HL-60/S4 (cell line): ENCODE measurements at regions not wholly inside any gene's neighbourhood (a gene's known extent, or its start where the extent isn't known, plus 50 kb on each side); places are given as distances from the start of the nearest gene placed in this dataset.

Experiments used
- in situ Hi-C: fragments of 300-500 bp; cut with MboI; formaldehyde crosslinking; loops from 2 replicates; pipeline ENCODE4 v1.14.3; 2022; ENCODE audit warnings: low sequenced_read_pairs

DNA sequence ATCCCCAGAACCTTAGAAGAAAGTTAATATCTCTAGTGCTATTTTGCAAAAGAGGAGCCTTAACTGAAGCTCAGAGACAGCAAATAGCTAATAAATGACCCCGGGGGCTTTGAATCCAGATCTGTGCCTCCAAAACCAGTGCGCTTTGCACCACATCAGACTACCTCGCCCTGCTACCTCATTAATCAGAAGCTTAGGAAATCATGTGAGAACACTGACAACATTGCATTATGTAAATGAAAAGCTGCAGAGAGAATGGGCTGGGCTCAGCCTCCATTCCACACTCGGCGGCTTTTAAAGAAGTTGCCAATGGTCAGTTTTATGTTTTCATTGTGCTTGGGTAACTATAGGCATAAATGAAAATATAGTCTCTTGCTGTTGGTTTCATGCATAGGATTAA is 54.0 kb upstream of the STMND1 start:
- in situ Hi-C loops, result no loop called here

DNA sequence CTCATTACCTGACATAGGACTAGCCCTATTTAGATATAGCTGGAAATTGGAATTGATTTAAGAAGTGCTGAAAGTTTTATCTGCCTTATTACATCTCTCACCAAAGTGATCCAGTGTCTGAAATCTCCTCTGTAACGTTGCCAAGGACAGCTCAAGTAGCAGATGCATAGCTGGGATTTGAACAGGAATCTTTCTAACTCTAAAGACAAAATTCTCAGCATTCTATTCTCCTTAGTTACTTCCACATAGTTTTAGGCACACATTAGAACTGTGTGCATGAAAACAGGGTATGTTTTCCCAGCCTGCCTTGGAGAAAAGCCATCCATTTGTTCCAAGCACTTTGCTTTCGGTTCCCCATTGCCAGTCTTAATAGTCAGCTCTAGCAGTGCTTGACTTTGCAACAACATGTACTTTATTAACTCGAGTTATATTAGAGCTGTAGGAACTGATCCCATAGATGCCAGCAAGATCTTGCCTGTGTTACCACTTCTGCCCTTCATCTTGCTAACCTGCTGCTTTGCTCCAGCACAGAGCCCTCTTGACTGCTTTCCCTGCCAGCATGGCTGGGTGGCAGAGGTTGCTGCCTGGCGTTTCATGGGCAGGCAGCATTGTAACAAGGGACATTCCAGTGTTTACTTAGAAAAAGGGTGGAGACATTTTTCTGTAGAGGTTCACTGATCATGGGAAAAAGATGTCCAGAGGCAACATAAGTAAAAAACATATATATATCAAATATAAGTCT is 56.1 kb upstream of the STMND1 start:
- in situ Hi-C loops, result no loop called here

DNA sequence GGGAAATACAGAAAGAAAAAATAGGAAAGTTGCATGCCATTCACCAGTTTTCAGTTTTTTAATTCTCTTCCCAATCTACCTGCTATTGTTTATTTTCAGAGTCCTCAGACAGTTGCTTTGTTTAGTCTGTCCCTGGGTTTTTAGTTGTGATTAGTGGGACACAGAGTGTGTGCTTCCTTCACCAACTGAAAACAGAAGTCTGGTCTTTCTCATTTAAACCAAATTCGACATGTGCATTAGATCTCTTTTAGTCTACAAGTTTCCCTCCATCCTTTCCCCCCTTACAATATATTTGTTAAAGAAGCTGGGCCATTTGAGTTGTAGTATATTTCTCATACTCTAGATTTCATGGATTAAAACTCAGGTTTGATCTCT is 58.7 kb upstream of the STMND1 start:
- in situ Hi-C loops, result no loop called here

DNA sequence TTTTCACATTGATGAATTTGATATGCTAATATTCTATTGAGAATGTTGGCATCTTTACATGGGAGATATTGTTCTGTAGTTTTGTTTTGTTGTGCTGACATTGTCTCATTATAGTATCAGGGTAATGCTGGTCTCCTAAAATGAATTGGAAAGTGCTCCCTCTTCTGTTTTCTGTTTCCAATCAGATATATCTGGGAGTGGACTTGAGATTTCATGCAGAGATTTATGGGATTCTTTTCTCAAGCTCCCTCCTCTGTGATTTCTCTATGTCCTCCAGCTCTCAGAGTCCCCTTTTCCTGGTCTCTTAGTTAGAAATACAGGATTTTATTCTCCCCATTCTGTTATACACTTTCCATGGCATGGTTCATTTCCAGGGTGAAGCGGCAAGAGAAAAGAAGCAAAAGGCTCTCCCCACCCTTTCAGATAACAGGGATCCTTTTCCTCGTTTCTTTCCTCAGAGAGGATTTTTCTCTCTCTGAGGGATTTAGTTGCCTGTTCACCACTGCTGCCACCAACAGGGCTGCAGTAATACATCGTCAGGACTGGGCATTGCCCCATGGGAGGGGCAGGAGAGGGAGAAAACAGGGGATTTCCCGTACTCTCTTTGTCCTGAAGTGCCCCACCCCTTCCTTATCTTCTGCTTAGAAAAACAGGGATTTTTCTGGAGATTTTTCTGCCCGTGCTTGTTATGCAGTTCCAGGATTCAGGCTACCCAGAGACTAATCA is 59.3 kb upstream of the STMND1 start:
- in situ Hi-C loops, result no loop called here

GRCh38 chr6:17039266-17039665 is 62.6 kb upstream of the STMND1 start:
- in situ Hi-C loops, result no loop called here

- in situ Hi-C loops, result no loop called here
These were observed 63.5 kb upstream of the STMND1 start for GRCh38 chr6:17038316-17038715.

GRCh38 chr6:17036065-17036393 is 65.8 kb upstream of the STMND1 start:
- in situ Hi-C loops, result no loop called here

GRCh38 chr6:17035257-17036064 is 66.4 kb upstream of the STMND1 start:
- in situ Hi-C loops, result no loop called here

- in situ Hi-C loops, result no loop called here
These were observed 68.1 kb upstream of the STMND1 start for GRCh38 chr6:17033746-17034145.

DNA sequence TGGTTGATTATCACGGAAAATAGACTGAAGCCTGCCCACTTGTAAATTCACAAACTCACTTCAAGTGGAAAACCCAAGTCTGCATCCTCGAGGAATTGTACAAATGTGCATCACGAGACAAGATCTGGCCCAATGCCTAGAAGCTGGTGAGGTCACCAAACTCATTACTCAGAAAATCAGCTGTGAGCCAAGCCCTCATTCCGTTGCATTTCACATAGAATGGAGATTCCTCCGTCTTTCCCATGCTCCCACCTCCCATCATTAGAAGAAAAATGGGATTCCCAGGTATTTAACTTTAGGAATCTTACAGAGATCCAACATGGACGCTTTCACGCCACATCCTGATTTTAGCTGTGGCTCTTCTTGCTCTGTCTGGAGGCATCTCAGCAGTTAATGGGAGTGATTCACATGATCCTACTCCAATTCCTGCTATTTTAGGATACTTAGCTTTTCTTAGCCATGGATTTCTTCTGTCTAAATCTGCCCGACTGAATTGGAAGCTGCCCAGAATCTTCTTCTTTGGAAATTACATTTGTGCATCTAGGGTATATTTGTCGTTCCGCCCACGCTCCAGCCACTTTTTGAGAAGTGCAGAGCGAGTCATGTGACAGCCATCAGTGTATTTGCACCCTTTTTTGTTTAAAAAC is 68.7 kb upstream of the STMND1 start:
- in situ Hi-C loops, result no loop called here

GRCh38 chr6:17032590-17032987 is 69.3 kb upstream of the STMND1 start:
- in situ Hi-C loops, result no loop called here

GRCh38 chr6:17031961-17032360 is 69.9 kb upstream of the STMND1 start:
- in situ Hi-C loops, result no loop called here

DNA sequence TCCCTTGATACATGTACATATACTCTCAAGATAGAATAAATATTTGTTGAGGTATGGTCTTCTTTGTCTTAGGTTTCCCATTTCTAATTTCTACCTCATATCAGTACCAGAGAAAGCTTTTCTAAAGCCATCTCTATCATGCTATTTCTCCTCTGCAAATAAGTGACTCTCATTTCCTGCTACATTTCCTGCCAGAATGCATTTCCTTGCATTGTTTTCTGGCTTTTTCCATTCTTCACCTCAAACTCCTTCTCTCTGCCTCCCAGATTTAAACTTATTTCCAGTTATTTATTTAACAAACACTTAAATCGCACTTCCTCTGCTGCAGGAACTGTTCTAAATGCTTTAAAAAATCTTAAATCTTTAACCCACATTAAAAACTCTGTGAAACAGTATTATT is 74.4 kb upstream of the STMND1 start:
- in situ Hi-C loops, result no loop called here

DNA sequence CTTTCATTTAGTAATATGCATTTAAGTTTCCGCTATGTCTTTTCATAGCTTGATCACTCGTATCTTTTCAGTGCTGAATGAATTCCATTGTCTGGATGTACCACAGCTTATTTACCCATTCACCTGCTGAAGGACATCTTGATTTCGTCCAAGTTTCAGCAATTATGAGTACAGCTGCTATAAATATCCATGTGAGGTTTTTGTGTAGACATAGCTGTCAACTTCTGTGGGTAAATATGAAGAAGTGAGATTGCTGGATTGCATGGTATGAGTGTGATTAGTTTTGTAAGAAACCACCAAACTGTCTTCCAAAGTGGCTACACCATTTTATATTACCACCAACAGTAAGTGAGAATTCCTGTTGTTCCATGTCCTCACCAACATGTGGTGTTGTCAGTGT is 79.2 kb upstream of the STMND1 start:
- in situ Hi-C loops, result no loop called here

DNA sequence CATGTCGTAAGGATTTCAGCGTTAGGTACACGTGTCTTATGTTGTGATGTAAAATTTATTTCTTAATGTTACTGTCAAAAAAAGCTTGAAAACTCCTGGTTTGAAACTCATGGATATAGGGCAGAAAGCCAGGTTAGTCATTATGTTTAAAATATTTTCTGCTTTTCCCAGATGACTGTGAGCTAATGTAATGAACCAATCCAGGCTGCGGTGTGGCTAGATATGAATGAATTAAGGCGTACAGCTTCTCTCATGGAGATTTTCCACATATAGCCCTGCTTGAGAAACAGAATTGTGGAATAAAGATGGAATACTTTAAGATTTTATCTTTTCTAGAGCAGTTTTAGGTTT is 80.3 kb upstream of the STMND1 start:
- in situ Hi-C loops, result no loop called here

DNA sequence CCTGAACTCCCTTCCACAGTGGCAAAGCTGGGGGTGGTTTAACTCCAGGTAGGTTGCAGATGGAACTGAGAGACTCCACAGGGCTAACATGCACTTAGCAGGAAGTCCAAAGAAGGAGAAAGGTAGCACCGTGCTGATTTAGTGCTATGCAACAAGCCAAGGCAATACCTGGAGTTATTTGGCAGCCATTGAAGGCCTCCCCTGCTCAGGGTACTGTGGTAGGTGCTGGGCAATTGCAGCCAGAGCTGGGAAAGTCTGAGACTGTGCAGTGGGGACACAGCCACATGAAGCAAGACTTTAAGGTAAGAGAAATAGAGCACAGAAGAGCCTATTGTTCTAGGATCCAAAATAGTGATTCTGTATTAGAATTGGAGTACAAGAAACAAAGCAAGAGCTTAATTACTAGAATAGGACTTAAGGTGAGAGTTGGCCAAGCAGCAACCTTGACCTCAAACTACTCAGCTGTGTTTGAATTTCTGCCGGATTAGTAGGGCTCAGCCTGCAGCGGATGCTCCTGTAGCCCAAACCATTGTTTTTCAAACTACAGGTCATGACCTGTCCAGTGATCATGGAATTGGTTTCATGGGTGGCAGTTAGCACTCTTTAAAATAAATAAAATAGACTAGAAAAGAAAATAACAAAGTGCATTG is 80.8 kb upstream of the STMND1 start:
- in situ Hi-C loops, result no loop called here

DNA sequence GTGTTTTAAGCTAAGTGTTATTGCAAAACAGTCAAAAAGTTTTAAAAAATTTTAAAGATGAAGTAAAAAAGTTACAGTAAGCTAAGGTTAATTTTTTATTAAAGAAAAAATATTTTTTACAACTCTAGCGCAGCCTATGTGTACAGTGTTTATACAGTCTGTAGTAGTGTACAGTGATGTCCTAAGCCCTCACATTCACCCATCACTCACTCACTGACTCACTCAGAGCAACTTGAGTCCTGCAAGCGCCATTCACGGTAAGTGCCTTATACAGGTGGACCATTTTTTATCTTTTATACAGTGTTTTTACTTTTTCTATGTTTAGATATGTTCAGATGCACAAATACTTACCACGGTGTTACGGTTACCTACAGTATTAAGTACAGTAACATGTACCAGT is 83.4 kb upstream of the STMND1 start:
- in situ Hi-C loops, result no loop called here

DNA sequence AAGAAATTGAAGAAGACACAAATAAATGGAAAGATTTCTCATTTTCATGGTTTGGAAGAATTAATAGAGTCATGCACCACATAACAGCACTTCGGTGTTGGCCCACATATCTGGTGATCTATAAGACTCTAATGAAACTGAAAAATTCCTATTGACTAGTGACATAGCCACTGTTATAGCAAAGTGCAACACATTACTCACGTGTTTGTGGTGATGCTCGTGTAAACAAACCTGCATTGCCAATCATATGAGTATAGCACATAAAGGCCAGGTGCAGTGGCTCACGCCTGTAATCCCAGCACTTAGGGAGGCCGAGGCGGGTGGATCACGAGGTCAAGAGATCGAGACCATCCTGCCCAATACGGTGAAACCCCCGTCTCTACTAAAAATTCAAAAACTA is 84.4 kb upstream of the STMND1 start:
- in situ Hi-C loops, result no loop called here

GRCh38 chr6:17015551-17016381 is 86.1 kb upstream of the STMND1 start:
- in situ Hi-C loops, result no loop called here

- in situ Hi-C loops, result no loop called here
These were observed 86.7 kb upstream of the STMND1 start for GRCh38 chr6:17015144-17015543.
